Lower lobe of right lung (tissue), 2 donors: ENCODE measurements at regions not wholly inside any gene's neighbourhood (a gene's known extent, or its start where the extent isn't known, plus 50 kb on each side); places are given as distances from the start of the nearest gene placed in this dataset.
"Not testable (repeated sequence)": the region's sequence is repeated elsewhere in the genome, so short reads cannot be mapped to it uniquely, and the experiment has no call there.

Experiments used
- ATAC-seq, 2 donors: fragments of 200-7000 bp; cut with Tn5 transposase; one replicate each; pipeline ENCODE4 v1.9.1; 2020 to 2022; ENCODE audit warnings: mild to moderate bottlenecking in 2 of 2, moderate library complexity in 2 of 2
- DNase-seq: peaks from one replicate; pipeline ENCODE4 v3.0.0-alpha.2; 2020
- H3K27ac ChIP-seq: fragments of 200-600 bp; one replicate; pipeline ENCODE4 v1.8.0; 2022
- H3K27me3 ChIP-seq: fragments of 200-600 bp; one replicate; pipeline ENCODE4 v1.8.0; 2022; ENCODE audit warnings: low read depth
- H3K36me3 ChIP-seq: fragments of 200-600 bp; one replicate; pipeline ENCODE4 v1.8.0; 2022; ENCODE audit warnings: mild to moderate bottlenecking
- H3K4me1 ChIP-seq: fragments of 200-600 bp; one replicate; pipeline ENCODE4 v1.8.0; 2022
- H3K4me3 ChIP-seq: fragments of 200-600 bp; one replicate; pipeline ENCODE4 v1.8.0; 2022; ENCODE audit warnings: mild to moderate bottlenecking
- H3K9me3 ChIP-seq: fragments of 200-600 bp; one replicate; pipeline ENCODE4 v1.8.0; 2022
- intact Hi-C: fragments of 100-400 bp; cut with DNase I; formaldehyde crosslinking; loops from one replicate; pipeline ENCODE4 v1.11.0; 2022
- TF ChIP-seq, protein P1 (sequence below): fragments of 200-600 bp; IDR thresholded peaks from one replicate; pipeline ENCODE4 v1.8.0; 2022; ENCODE audit warnings: antibody characterized with exemption, mild to moderate bottlenecking
- donor health status: DM: no; HTN: yes; CAD: no; lungs with severe emphysema.

DNA sequence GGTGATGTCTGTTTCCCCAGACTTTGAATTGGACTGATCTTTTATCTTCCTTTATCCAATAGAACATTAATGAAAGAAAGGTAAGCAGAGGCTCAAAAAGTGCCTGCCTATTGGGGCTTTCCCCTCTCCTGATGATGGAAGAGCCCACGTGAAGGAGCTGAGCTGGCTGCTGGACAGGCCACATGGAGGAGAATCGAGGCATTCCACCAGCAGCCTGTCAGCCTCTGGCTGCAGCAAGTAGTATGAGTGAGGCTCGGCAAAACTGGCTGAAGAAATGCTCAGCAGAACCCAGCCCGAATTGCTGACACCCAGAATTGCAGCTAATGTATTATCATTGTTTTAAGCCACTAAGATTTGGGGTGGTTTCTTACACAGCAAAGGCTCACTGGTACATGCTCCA, 66.5 kb upstream of the STC2 start:
- intact Hi-C loops: no loop called here
- Histone ChIP-seq H3K27me3 (no peaks in the 10 kb centered on the region), H3K9me3 (no peaks in the 10 kb centered on the region), H3K36me3 (no peaks in the 10 kb centered on the region), H3K4me3 (no peak overlapping the region), H3K27ac (no peak overlapping the region), H3K4me1 (no peaks in the 10 kb centered on the region)
- TF ChIP-seq, protein P1, sequence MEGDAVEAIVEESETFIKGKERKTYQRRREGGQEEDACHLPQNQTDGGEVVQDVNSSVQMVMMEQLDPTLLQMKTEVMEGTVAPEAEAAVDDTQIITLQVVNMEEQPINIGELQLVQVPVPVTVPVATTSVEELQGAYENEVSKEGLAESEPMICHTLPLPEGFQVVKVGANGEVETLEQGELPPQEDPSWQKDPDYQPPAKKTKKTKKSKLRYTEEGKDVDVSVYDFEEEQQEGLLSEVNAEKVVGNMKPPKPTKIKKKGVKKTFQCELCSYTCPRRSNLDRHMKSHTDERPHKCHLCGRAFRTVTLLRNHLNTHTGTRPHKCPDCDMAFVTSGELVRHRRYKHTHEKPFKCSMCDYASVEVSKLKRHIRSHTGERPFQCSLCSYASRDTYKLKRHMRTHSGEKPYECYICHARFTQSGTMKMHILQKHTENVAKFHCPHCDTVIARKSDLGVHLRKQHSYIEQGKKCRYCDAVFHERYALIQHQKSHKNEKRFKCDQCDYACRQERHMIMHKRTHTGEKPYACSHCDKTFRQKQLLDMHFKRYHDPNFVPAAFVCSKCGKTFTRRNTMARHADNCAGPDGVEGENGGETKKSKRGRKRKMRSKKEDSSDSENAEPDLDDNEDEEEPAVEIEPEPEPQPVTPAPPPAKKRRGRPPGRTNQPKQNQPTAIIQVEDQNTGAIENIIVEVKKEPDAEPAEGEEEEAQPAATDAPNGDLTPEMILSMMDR: no peak
- ATAC-seq (no peak), DNase-seq (no peak)

DNA sequence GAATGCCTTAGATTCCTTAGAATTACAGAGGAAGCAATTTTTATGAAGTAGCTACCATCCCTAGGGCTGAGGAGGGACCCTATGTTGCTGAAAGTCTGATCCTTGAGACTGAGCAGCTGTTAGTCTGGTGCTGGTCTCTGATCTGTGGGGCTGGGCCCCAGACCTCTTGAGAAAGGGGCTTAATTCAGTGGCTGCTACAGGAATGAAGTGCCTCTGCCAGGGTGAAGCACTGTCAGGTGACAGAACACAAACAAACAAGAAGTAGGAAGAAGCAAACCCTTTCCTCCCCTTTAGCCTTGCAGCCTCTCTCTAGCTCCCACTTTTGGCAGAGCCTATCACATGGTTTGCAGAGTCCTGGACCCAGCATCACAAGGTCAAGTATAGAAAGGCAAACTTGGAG, 64.0 kb upstream of the STC2 start:
- TF ChIP-seq, protein P1: no peak
- no peaks in the 10 kb centered on the region for H3K9me3 ChIP-seq
- no peaks in the 10 kb centered on the region for H3K27me3 ChIP-seq
- no peaks in the 10 kb centered on the region for H3K4me1 ChIP-seq
- ATAC-seq: no peak
- H3K27ac ChIP-seq: no peak overlapping the region
- no peak overlapping the region for H3K4me3 ChIP-seq
- H3K36me3 ChIP-seq: no peaks in the 10 kb centered on the region
- no peak for DNase-seq
- intact Hi-C loops: no loop called here

DNA sequence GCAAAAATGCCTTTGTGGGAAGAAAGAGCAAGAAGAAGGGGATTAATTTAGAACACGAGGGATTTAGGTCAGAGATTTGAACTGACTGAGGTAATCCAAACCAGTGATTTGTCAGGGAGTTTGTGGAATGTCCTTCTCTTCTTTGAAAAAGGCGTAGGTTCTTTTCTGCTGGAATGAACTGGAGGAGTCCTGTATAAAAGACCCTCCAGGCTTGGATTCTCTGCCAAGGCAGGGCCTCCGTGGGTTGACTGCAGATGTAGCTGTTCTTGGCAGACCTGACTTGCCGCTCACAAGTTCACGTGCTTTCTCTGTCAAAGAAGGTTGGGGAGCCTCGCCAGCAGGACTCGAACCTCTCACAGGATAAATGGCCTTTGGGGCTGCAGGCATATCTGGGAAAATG, 62.8 kb upstream of the STC2 start:
- no peak overlapping the region for H3K4me3 ChIP-seq
- H3K9me3 ChIP-seq: no peaks in the 10 kb centered on the region
- DNase-seq (no peak), ATAC-seq (no peak)
- H3K27ac ChIP-seq: no peak overlapping the region
- no peaks in the 10 kb centered on the region for H3K36me3 ChIP-seq
- no peaks in the 10 kb centered on the region for H3K4me1 ChIP-seq
- TF ChIP-seq, protein P1: no peak
- intact Hi-C loops: no loop called here
- no peaks in the 10 kb centered on the region for H3K27me3 ChIP-seq

DNA sequence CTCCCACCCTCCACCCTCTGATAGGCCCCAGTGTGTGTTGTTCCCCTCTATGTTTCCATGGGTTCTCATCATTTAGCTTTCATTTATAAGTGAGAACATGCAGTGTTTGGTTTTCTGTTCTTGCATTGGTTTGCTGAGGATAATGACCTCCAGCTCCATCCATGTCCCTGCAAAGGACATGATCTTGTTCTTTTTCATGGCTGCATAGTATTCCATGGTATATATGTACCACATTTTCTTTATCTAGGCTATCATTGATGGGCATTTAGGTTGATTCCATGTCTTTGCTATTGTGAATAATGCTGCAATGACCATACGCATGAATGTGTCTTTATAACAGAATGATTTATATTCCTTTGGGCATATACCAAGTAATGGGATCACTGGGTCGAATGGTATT, 59.1 kb upstream of the STC2 start:
- H3K4me1 ChIP-seq, ATAC-seq, H3K27me3 ChIP-seq, DNase-seq, H3K9me3 ChIP-seq, H3K36me3 ChIP-seq, H3K27ac ChIP-seq, intact Hi-C loops, H3K4me3 ChIP-seq: not testable (repeated sequence)

DNA sequence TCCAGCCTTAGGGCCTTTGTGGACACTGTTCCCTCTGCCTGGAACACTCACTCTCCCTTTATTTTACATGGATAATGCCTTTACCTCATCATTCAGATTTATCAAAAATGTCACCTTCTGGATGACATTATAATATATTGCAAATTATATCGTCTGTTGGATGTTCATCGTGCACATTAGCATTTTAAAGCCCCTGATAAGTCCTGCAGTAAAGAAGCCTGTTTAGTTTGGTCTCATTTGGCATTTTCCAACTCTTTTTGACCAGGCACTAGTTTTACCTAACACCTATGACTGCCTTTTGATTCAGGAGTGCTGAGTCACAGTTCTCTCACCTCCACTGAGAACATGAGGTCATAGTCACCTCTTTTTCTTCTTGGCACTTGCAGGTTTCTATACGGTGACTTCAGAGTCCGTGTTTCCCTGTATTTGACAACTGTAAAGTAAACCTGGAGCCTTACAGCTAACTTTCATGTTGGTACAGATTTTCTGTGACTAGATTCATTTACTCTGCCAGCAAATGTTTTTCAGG, 57.7 kb upstream of the STC2 start:
- no peaks in the 10 kb centered on the region for H3K4me1 ChIP-seq
- intact Hi-C loops: no loop called here
- TF ChIP-seq, protein P1: no peak
- DNase-seq (no peak), ATAC-seq (no peak)
- H3K36me3 ChIP-seq: no peaks in the 10 kb centered on the region
- no peak overlapping the region for H3K27ac ChIP-seq
- peaks cover 4% of the 10 kb centered on the region for H3K27me3 ChIP-seq
- H3K4me3 ChIP-seq: no peak overlapping the region
- no peaks in the 10 kb centered on the region for H3K9me3 ChIP-seq

DNA sequence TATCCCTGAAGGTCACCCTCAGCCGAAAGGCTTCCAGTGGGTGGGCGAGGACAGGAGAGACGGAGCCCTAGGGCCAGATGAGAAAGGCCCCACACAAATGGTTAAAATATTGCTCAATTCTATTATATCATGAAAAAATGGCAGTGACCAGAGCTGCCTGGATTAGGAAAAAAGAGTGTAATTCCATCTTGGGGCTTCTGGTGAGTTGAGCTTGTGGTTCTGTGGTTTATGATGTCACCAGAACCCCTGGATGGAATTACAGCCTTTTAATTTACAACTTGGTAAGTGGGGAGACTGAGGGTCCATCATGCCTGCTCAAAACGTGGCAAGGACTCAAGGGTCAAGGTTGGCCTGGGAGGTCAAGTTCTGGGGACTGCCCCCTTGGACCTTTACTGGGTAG, 55.5 kb upstream of the STC2 start:
- Histone ChIP-seq H3K4me3 (no peak overlapping the region), H3K9me3 (no peaks in the 10 kb centered on the region), H3K27me3 (peaks cover 4% of the 10 kb centered on the region), H3K4me1 (no peaks in the 10 kb centered on the region), H3K36me3 (no peaks in the 10 kb centered on the region), H3K27ac (no peak overlapping the region)
- DNase-seq (no peak), ATAC-seq (no peak)
- intact Hi-C loops: no loop called here
- TF ChIP-seq, protein P1: no peak
